ENCODE measurements at regions not wholly inside any gene's neighbourhood (a gene's known extent, or its start where the extent isn't known, plus 50 kb on each side); places are given as distances from the start of the nearest gene placed in this dataset.

GRCh38 chr7:22016507-22016906, 70.8 kb upstream of the CDCA7L start:
- TF ChIP-seq EZH2 (IDR thresholded peaks at IDR 0.05; ENCODE audit: borderline replicate concordance) (no peak), EZH2phosphoT487 (IDR thresholded peaks at IDR 0.05; ENCODE audit: low read depth, severe bottlenecking, unreplicated experiment) (no peak)
- no peaks in the 10 kb centered on the region for H3K4me1 ChIP-seq (ENCODE audit: insufficient read depth)
- 83% methylated on average over 5 of the region's 5 CpGs for WGBS (ENCODE audit: low lambda C conversion rate, missing lambda C conversion rate)
- H3K27ac ChIP-seq: no peak overlapping the region
- H3K4me3 ChIP-seq: no peak overlapping the region
- H4K20me1 ChIP-seq (ENCODE audit: insufficient read depth, poor library complexity, severe bottlenecking): no peaks in the 10 kb centered on the region
- DNase-seq (ENCODE audit: low spot score): no peak
- no peak overlapping the region for H2AFZ ChIP-seq
- H3K9me2 ChIP-seq (replicated peaks; ENCODE audit: insufficient read depth): no peaks in the 10 kb centered on the region
- H3K36me3 ChIP-seq (replicated peaks; ENCODE audit: insufficient read depth, low read depth): no peaks in the 10 kb centered on the region
- no peak overlapping the region for H3K4me2 ChIP-seq
- no peaks in the 10 kb centered on the region for H3K27me3 ChIP-seq
- H3K9me3 ChIP-seq (ENCODE audit: low read depth): no peaks in the 10 kb centered on the region
- no peaks in the 10 kb centered on the region for H3K79me2 ChIP-seq

GRCh38 chr7:22013711-22014110, 68.0 kb upstream of the CDCA7L start:
- no peaks in the 10 kb centered on the region for H3K9me2 ChIP-seq (replicated peaks; ENCODE audit: insufficient read depth)
- no peak for DNase-seq (ENCODE audit: low spot score)
- no peaks in the 10 kb centered on the region for H3K4me1 ChIP-seq (ENCODE audit: insufficient read depth)
- no peaks in the 10 kb centered on the region for H3K79me2 ChIP-seq
- H2AFZ ChIP-seq: no peak overlapping the region
- no peak overlapping the region for H3K4me2 ChIP-seq
- WGBS (ENCODE audit: low lambda C conversion rate, missing lambda C conversion rate): 92% methylated on average over 4 of the region's 4 CpGs
- no peak for TF ChIP-seq CTCF (IDR thresholded peaks at IDR 0.05; ENCODE audit: poor library complexity)
- TF ChIP-seq EZH2phosphoT487 (IDR thresholded peaks at IDR 0.05; ENCODE audit: low read depth, severe bottlenecking, unreplicated experiment): no peak
- no peak for TF ChIP-seq EZH2 (IDR thresholded peaks at IDR 0.05; ENCODE audit: borderline replicate concordance)
- H3K27ac ChIP-seq: no peak overlapping the region
- no peaks in the 10 kb centered on the region for H3K9me3 ChIP-seq (ENCODE audit: low read depth)
- H3K4me3 ChIP-seq: no peak overlapping the region
- H4K20me1 ChIP-seq (ENCODE audit: insufficient read depth, poor library complexity, severe bottlenecking): no peaks in the 10 kb centered on the region
- no peaks in the 10 kb centered on the region for H3K36me3 ChIP-seq (replicated peaks; ENCODE audit: insufficient read depth, low read depth)
- H3K27me3 ChIP-seq: no peaks in the 10 kb centered on the region

- DNase-seq (ENCODE audit: low spot score): no peak
- no peak for TF ChIP-seq EZH2phosphoT487 (IDR thresholded peaks at IDR 0.05; ENCODE audit: low read depth, severe bottlenecking, unreplicated experiment)
- TF ChIP-seq CTCF (IDR thresholded peaks at IDR 0.05; ENCODE audit: poor library complexity): no peak
- TF ChIP-seq EZH2 (IDR thresholded peaks at IDR 0.05; ENCODE audit: borderline replicate concordance): no peak
- no peak overlapping the region for H3K4me3 ChIP-seq
- no peaks in the 10 kb centered on the region for H4K20me1 ChIP-seq (ENCODE audit: insufficient read depth, poor library complexity, severe bottlenecking)
- H3K4me2 ChIP-seq: no peak overlapping the region
- no peaks in the 10 kb centered on the region for H3K79me2 ChIP-seq
- no peak overlapping the region for H3K27ac ChIP-seq
- H3K9me3 ChIP-seq (ENCODE audit: low read depth): no peaks in the 10 kb centered on the region
- H3K36me3 ChIP-seq (replicated peaks; ENCODE audit: insufficient read depth, low read depth): no peaks in the 10 kb centered on the region
- H3K9me2 ChIP-seq (replicated peaks; ENCODE audit: insufficient read depth): no peaks in the 10 kb centered on the region
- H3K27me3 ChIP-seq: peaks cover 12% of the 10 kb centered on the region
- WGBS (ENCODE audit: low lambda C conversion rate, missing lambda C conversion rate): 90% methylated on average over 5 of the region's 5 CpGs
- H3K4me1 ChIP-seq (ENCODE audit: insufficient read depth): no peaks in the 10 kb centered on the region
- H2AFZ ChIP-seq: no peak overlapping the region
Observed at GRCh38 chr7:22008683-22009082, 63.0 kb upstream of the CDCA7L start.

- Histone ChIP-seq H2AFZ (no peak overlapping the region), H4K20me1 (ENCODE audit: insufficient read depth, poor library complexity, severe bottlenecking) (no peaks in the 10 kb centered on the region), H3K36me3 (replicated peaks; ENCODE audit: insufficient read depth, low read depth) (no peaks in the 10 kb centered on the region), H3K9me3 (ENCODE audit: low read depth) (no peaks in the 10 kb centered on the region), H3K79me2 (no peaks in the 10 kb centered on the region), H3K27me3 (peaks cover 12% of the 10 kb centered on the region), H3K9me2 (replicated peaks; ENCODE audit: insufficient read depth) (no peaks in the 10 kb centered on the region), H3K4me2 (no peak overlapping the region), H3K4me1 (ENCODE audit: insufficient read depth) (no peaks in the 10 kb centered on the region), H3K4me3 (no peak overlapping the region), H3K27ac (no peak overlapping the region)
- DNase-seq (ENCODE audit: low spot score): no peak
- no peak for TF ChIP-seq EZH2phosphoT487 (IDR thresholded peaks at IDR 0.05; ENCODE audit: low read depth, severe bottlenecking, unreplicated experiment)
- TF ChIP-seq EZH2 (IDR thresholded peaks at IDR 0.05; ENCODE audit: borderline replicate concordance): no peak
- TF ChIP-seq CTCF (IDR thresholded peaks at IDR 0.05; ENCODE audit: poor library complexity): no peak
- WGBS (ENCODE audit: low lambda C conversion rate, missing lambda C conversion rate): 69% methylated on average over 5 of the region's 5 CpGs
Observed at GRCh38 chr7:22008087-22008486, 62.4 kb upstream of the CDCA7L start.

All from hepatocyte (in vitro differentiated cells).